HEK293 (cell line): ENCODE measurements at regions not wholly inside any gene's neighbourhood (a gene's known extent, or its start where the extent isn't known, plus 50 kb on each side); places are given as distances from the start of the nearest gene placed in this dataset.
A peak's percentile ranks its signal among the peaks of the same experiment; 100 is the strongest.

ENCODE experiments used
- KLF8 ChIP-seq: fragments of 450-650 bp; formaldehyde crosslinking; IDR thresholded peaks from 2 replicates; pipeline ENCODE4 v1.5.1; 2016; ENCODE audit warnings: missing biosample characterization, missing genetic modification characterization
- YY2 ChIP-seq: fragments of 450-650 bp; formaldehyde crosslinking; IDR thresholded peaks from 2 replicates; pipeline ENCODE4 v1.5.1; 2016; ENCODE audit warnings: missing biosample characterization, missing genetic modification characterization
- ZFP3 ChIP-seq: fragments of 450-650 bp; formaldehyde crosslinking; IDR thresholded peaks from 2 replicates; pipeline ENCODE4 v1.5.1; 2016; ENCODE audit warnings: low read depth, missing biosample characterization, missing genetic modification characterization
- ZNF221 ChIP-seq: fragments of 450-650 bp; formaldehyde crosslinking; IDR thresholded peaks from 2 replicates; pipeline ENCODE4 v1.5.1; 2017; ENCODE audit warnings: missing biosample characterization, missing genetic modification characterization, borderline replicate concordance
- ZNF274 ChIP-seq, 2 experiments: fragments of 200-500 bp in 1 of 2; fragments of 450-650 bp in 1 of 2; sonication (Bioruptor generic) in 1 of 2; formaldehyde crosslinking in 1 of 2; IDR thresholded peaks; 2 replicates each; pipeline versions ENCODE4 v1.5.1 to v1.6.1; 2014 to 2016; ENCODE audit warnings: borderline replicate concordance in 1 of 2, inconsistent platforms in 1 of 2, low read length in 1 of 2, missing biosample characterization in 1 of 2, missing genetic modification characterization in 1 of 2
- ZNF335 ChIP-seq: fragments of 450-650 bp; formaldehyde crosslinking; conservative IDR thresholded peaks from 2 replicates; pipeline ENCODE4 v1.5.1; 2016; ENCODE audit warnings: missing biosample characterization, missing genetic modification characterization
- ZNF530 ChIP-seq: fragments of 450-650 bp; formaldehyde crosslinking; IDR thresholded peaks from 2 replicates; pipeline ENCODE4 v1.5.1; 2016; ENCODE audit warnings: low read depth, missing biosample characterization, missing genetic modification characterization
- ZNF596 ChIP-seq: fragments of 450-650 bp; IDR thresholded peaks from 2 replicates; pipeline ENCODE4 v1.5.0; 2018; ENCODE audit warnings: missing biosample characterization, mild to moderate bottlenecking, missing genetic modification characterization, moderate library complexity
- ZNF664 ChIP-seq: fragments of 450-650 bp; formaldehyde crosslinking; IDR thresholded peaks from 2 replicates; pipeline ENCODE4 v1.5.1; 2016; ENCODE audit warnings: missing biosample characterization, missing genetic modification characterization
- TF ChIP-seq, protein P1 (sequence below): fragments of 450-650 bp; formaldehyde crosslinking; IDR thresholded peaks from 2 replicates; pipeline ENCODE4 v1.5.1; 2016; ENCODE audit warnings: missing biosample characterization, missing genetic modification characterization
- TF ChIP-seq, protein P2 (sequence below): fragments of 450-650 bp; formaldehyde crosslinking; IDR thresholded peaks from 2 replicates; pipeline ENCODE4 v1.5.1; 2016; ENCODE audit warnings: missing biosample characterization, missing genetic modification characterization
- TF ChIP-seq, protein P3 (sequence below): fragments of 450-650 bp; formaldehyde crosslinking; IDR thresholded peaks from 2 replicates; pipeline ENCODE4 v1.5.1; 2017; ENCODE audit warnings: missing biosample characterization, mild to moderate bottlenecking, missing genetic modification characterization, moderate library complexity

DNA sequence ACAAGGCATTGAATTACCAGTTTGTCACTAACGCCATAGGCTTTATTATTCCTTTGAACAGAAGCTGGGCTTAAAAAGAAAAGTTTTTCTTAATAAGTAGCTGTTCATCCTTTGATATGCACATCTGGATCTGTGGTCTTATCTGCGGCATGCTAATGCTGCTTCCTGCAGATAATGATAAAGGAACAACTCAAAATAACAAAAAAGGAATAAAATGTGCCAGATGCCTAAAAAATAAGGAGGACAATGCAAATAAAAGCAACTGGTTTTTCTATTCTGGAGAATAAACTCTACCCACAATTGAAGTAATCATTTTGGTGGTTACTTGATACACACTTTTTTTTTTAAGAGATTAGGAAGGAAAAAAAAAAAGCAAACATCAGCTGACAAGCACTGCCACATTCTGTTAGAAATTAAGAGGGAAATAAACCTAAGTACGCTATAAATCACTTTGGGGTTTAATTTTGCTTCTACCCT is 156.8 kb upstream of the SALL4 start:
- TF ChIP-seq, protein P1, sequence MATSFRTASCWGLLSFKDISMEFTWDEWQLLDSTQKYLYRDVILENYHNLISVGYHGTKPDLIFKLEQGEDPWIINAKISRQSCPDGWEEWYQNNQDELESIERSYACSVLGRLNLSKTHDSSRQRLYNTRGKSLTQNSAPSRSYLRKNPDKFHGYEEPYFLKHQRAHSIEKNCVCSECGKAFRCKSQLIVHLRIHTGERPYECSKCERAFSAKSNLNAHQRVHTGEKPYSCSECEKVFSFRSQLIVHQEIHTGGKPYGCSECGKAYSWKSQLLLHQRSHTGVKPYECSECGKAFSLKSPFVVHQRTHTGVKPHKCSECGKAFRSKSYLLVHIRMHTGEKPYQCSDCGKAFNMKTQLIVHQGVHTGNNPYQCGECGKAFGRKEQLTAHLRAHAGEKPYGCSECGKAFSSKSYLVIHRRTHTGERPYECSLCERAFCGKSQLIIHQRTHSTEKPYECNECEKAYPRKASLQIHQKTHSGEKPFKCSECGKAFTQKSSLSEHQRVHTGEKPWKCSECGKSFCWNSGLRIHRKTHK (tag by site-specific recombination): no peak
- TF ChIP-seq, protein P2, sequence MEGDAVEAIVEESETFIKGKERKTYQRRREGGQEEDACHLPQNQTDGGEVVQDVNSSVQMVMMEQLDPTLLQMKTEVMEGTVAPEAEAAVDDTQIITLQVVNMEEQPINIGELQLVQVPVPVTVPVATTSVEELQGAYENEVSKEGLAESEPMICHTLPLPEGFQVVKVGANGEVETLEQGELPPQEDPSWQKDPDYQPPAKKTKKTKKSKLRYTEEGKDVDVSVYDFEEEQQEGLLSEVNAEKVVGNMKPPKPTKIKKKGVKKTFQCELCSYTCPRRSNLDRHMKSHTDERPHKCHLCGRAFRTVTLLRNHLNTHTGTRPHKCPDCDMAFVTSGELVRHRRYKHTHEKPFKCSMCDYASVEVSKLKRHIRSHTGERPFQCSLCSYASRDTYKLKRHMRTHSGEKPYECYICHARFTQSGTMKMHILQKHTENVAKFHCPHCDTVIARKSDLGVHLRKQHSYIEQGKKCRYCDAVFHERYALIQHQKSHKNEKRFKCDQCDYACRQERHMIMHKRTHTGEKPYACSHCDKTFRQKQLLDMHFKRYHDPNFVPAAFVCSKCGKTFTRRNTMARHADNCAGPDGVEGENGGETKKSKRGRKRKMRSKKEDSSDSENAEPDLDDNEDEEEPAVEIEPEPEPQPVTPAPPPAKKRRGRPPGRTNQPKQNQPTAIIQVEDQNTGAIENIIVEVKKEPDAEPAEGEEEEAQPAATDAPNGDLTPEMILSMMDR (tag by site-specific recombination): no peak
- TF ChIP-seq ZFP3 (tag by site-specific recombination): no peak
- no peak for TF ChIP-seq ZNF530 (tag by site-specific recombination)
- no peak for TF ChIP-seq ZNF274 (IDR thresholded peaks at IDR 0.05; ENCODE audit: low read length)
- TF ChIP-seq ZNF274 (tag by site-specific recombination; IDR thresholded peaks at IDR 0.05; ENCODE audit: borderline replicate concordance): no peak
- no peak for TF ChIP-seq YY2 (tag by site-specific recombination)
- TF ChIP-seq KLF8 (tag by site-specific recombination): peak; percentile 33; the same call in 1 of the 2 replicates
- TF ChIP-seq, protein P3, sequence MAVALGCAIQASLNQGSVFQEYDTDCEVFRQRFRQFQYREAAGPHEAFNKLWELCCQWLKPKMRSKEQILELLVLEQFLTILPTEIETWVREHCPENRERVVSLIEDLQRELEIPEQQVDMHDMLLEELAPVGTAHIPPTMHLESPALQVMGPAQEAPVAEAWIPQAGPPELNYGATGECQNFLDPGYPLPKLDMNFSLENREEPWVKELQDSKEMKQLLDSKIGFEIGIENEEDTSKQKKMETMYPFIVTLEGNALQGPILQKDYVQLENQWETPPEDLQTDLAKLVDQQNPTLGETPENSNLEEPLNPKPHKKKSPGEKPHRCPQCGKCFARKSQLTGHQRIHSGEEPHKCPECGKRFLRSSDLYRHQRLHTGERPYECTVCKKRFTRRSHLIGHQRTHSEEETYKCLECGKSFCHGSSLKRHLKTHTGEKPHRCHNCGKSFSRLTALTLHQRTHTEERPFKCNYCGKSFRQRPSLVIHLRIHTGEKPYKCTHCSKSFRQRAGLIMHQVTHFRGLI (tag by site-specific recombination): 0 out of 2 replicates have a peak, but pooled peaks have one; percentile 27
- no peak for TF ChIP-seq ZNF664 (tag by site-specific recombination)
- no peak for TF ChIP-seq ZNF221 (tag by site-specific recombination)
- no peak for TF ChIP-seq ZNF596 (tag by site-specific recombination)
- TF ChIP-seq ZNF335 (tag by site-specific recombination): no peak
